Bronchial epithelial cell (primary cell): ENCODE measurements at regions not wholly inside any gene's neighbourhood (a gene's known extent, or its start where the extent isn't known, plus 50 kb on each side); places are given as distances from the start of the nearest gene placed in this dataset.

Experiments used
- DNase-seq: peaks from one replicate; pipeline ENCODE4 v3.0.0-alpha.2; 2010; ENCODE audit warnings: low read depth
- FAIRE-seq: peaks from 2 replicates; lab custom pipeline; 2011; peaks lifted over from hg19 to GRCh38; lab: Jason Lieb, UNC
- H3K27me3 ChIP-seq: 2 replicates; pipeline ENCODE4 v1.5.1; 2011; ENCODE audit warnings: low read length; ENCODE audit not compliant: control insufficient read depth, insufficient read depth
- H3K36me3 ChIP-seq: 2 replicates; pipeline ENCODE4 v1.5.1; 2011; ENCODE audit warnings: low read length; ENCODE audit not compliant: control insufficient read depth, insufficient read depth
- H3K4me3 ChIP-seq: 2 replicates; pipeline ENCODE4 v1.5.1; 2011; ENCODE audit warnings: mild to moderate bottlenecking, low read depth, low read length, control low read depth
- CTCF ChIP-seq: IDR thresholded peaks from 2 replicates; pipeline ENCODE4 v1.5.1; 2011; ENCODE audit warnings: mild to moderate bottlenecking, moderate library complexity, low read length, control low read depth, inconsistent platforms; ENCODE audit not compliant: insufficient read depth, severe bottlenecking

- FAIRE-seq (no peak), DNase-seq (peak; percentile 20)
- H3K27me3 ChIP-seq = no peaks in the 10 kb centered on the region
- H3K4me3 ChIP-seq = no peak overlapping the region
- no peak for TF ChIP-seq CTCF
- no peaks in the 10 kb centered on the region for H3K36me3 ChIP-seq
Measured at GRCh38 chr21:15659753-15660422, 69.9 kb upstream of the USP25 start.

GRCh38 chr21:15660423-15660804 is 69.4 kb upstream of the USP25 start:
- H3K36me3 ChIP-seq = no peaks in the 10 kb centered on the region
- no peak overlapping the region for H3K4me3 ChIP-seq
- no peak for TF ChIP-seq CTCF
- H3K27me3 ChIP-seq = no peaks in the 10 kb centered on the region
- DNase-seq = no peak
- no peak for FAIRE-seq

- Histone ChIP-seq H3K27me3 (no peaks in the 10 kb centered on the region), H3K4me3 (no peak overlapping the region), H3K36me3 (no peaks in the 10 kb centered on the region)
- FAIRE-seq (no peak), DNase-seq (peak; percentile 96)
- TF ChIP-seq CTCF = no peak
Measured at GRCh38 chr21:15667010-15667409, 62.8 kb upstream of the USP25 start.

- no peak for TF ChIP-seq CTCF
- no peaks in the 10 kb centered on the region for H3K27me3 ChIP-seq
- H3K4me3 ChIP-seq = no peak overlapping the region
- no peaks in the 10 kb centered on the region for H3K36me3 ChIP-seq
- DNase-seq (no peak), FAIRE-seq (peak; percentile 62)
Measured at GRCh38 chr21:15667819-15668218, 62.0 kb upstream of the USP25 start.

GRCh38 chr21:15669247-15669646 is 60.5 kb upstream of the USP25 start:
- FAIRE-seq = no peak

More at GRCh38 chr21:15669247-15669646, 60.5 kb upstream of the USP25 start:
- no peak for TF ChIP-seq CTCF
- Histone ChIP-seq H3K4me3 (no peak overlapping the region), H3K36me3 (no peaks in the 10 kb centered on the region), H3K27me3 (no peaks in the 10 kb centered on the region)
- DNase-seq = no peak
